ENCODE measurements at regions not wholly inside any gene's neighbourhood (a gene's known extent, or its start where the extent isn't known, plus 50 kb on each side); places are given as distances from the start of the nearest gene placed in this dataset.

DNA sequence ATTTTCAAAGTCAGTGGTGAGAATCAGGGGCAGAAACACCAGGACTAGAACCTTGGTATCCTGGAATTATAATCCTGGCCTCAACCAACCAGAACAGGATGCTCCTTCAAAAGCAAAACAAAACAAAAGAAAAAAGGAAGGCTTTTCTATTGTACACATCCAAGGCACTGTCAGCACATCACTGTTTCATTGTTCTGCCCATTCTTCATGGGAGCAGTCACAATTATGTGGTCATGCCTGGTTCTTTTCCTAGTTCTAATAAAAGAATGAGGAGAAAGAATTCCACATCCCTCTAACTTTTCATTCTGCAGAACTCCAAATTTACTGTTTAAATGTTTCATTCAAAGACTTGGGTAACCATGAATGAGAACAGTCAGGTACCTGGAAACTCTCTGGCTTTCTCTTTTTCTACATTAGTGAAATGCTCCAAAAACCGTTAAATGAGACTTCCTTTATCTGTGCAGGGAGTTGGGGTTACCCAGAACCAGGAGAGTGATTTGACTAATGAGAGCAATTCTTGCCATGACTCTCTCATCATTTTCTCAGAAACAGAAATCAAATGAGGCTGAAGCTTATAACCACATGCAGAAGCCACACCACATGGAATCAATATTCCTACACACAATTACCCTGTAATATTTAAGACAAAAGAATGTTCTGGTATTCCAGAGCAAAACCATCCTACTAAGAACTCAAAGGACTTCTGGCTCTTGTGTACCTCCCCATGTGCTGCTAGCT, 110.9 kb upstream of the CCDC150 start:
- H3K4me3 Mint-ChIP-seq: no peak overlapping the region
- no peaks in the 10 kb centered on the region for H3K9me3 ChIP-seq (replicated peaks in 1 of 2; ENCODE audit: control insufficient read depth in 1 of 2, insufficient read depth in 1 of 2, low read length in 2 of 2)

DNA sequence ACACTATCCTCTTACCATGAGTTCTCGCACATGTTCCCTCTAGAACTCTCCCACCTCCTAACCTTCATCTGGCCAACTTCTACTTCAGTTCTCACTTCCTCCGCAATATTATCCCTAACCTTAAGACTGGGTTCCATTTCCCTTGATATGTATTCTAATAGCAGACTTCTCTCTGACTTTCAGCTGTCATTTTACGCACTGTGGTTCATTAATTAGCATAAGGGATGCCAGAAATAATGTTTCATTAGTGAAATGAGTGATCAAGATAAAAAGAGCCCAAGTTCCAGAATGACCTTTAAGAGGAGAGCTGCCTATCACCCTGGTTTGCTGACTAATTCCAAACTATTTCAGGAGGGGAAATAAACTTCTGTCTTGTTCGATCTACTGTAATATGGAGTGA, 108.6 kb upstream of the CCDC150 start:
- peaks cover 0 to 7% (median 2%) of the 10 kb centered on the region in 7 donors for H3K9me3 Mint-ChIP-seq
- H3K36me3 ChIP-seq (replicated peaks in 1 of 2; ENCODE audit: control insufficient read depth in 1 of 2, insufficient read depth in 2 of 2, low read length in 2 of 2): no peaks in the 10 kb centered on the region
- 100% methylated on average over 1 of the region's 4 CpGs for WGBS (ENCODE audit: insufficient coverage)
- H3K4me1 Mint-ChIP-seq: no peaks in the 10 kb centered on the region
- no peak overlapping the region for H2AFZ ChIP-seq (ENCODE audit: insufficient read depth, low read depth, low read length, poor library complexity, severe bottlenecking)
- H3K4me3 ChIP-seq (replicated peaks in 1 of 3; ENCODE audit: low read depth in 2 of 3, low read length in 3 of 3): no peak overlapping the region
- TF ChIP-seq, protein P1, sequence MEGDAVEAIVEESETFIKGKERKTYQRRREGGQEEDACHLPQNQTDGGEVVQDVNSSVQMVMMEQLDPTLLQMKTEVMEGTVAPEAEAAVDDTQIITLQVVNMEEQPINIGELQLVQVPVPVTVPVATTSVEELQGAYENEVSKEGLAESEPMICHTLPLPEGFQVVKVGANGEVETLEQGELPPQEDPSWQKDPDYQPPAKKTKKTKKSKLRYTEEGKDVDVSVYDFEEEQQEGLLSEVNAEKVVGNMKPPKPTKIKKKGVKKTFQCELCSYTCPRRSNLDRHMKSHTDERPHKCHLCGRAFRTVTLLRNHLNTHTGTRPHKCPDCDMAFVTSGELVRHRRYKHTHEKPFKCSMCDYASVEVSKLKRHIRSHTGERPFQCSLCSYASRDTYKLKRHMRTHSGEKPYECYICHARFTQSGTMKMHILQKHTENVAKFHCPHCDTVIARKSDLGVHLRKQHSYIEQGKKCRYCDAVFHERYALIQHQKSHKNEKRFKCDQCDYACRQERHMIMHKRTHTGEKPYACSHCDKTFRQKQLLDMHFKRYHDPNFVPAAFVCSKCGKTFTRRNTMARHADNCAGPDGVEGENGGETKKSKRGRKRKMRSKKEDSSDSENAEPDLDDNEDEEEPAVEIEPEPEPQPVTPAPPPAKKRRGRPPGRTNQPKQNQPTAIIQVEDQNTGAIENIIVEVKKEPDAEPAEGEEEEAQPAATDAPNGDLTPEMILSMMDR (IDR thresholded peaks at IDR 0.05): no peak
- H3K27me3 ChIP-seq (ENCODE audit: control insufficient read depth in 2 of 2, insufficient read depth in 2 of 2, low read length in 2 of 2): no peaks in the 10 kb centered on the region
- H3K27ac ChIP-seq (ENCODE audit: low read depth in 1 of 2, low read length in 2 of 2): no peak overlapping the region
- no peaks in the 10 kb centered on the region for H3K36me3 Mint-ChIP-seq
- no peaks in the 10 kb centered on the region for H3K4me1 ChIP-seq (ENCODE audit: control insufficient read depth in 1 of 2, insufficient read depth in 2 of 2, low read length in 2 of 2)
- H3K79me2 ChIP-seq (ENCODE audit: insufficient read depth, low read length): no peaks in the 10 kb centered on the region
- H3K4me2 ChIP-seq (replicated peaks; ENCODE audit: extremely low read depth, low read length, poor library complexity, severe bottlenecking): no peak overlapping the region
- no peaks in the 10 kb centered on the region for H4K20me1 ChIP-seq (ENCODE audit: insufficient read depth, low read length)
- no peak overlapping the region for H3K9ac ChIP-seq (ENCODE audit: insufficient read depth, low read length, poor library complexity, severe bottlenecking)
- no peak overlapping the region for H3K4me3 Mint-ChIP-seq
- H3K27ac Mint-ChIP-seq: no peak overlapping the region
- H3K27me3 Mint-ChIP-seq (ENCODE audit: low read depth in 3 of 3): peaks cover 0 to 3% (median 2%) of the 10 kb centered on the region in 3 donors
- intact Hi-C loops (cut with micrococcal nuclease): no loop called here
- no peak for DNase-seq
- no peaks in the 10 kb centered on the region for H3K9me3 ChIP-seq (replicated peaks in 1 of 2; ENCODE audit: control insufficient read depth in 1 of 2, insufficient read depth in 1 of 2, low read length in 2 of 2)

More for the DNA sequence above, 110.9 kb upstream of the CCDC150 start:
- Histone ChIP-seq H3K9ac (ENCODE audit: insufficient read depth, low read length, poor library complexity, severe bottlenecking) (no peak overlapping the region), H3K36me3 (replicated peaks in 1 of 2; ENCODE audit: control insufficient read depth in 1 of 2, insufficient read depth in 2 of 2, low read length in 2 of 2) (no peaks in the 10 kb centered on the region), H3K79me2 (ENCODE audit: insufficient read depth, low read length) (no peaks in the 10 kb centered on the region), H2AFZ (ENCODE audit: insufficient read depth, low read depth, low read length, poor library complexity, severe bottlenecking) (no peak overlapping the region), H4K20me1 (ENCODE audit: insufficient read depth, low read length) (no peaks in the 10 kb centered on the region), H3K4me2 (replicated peaks; ENCODE audit: extremely low read depth, low read length, poor library complexity, severe bottlenecking) (no peak overlapping the region), H3K27ac (ENCODE audit: low read depth in 1 of 2, low read length in 2 of 2) (no peak overlapping the region), H3K4me1 (ENCODE audit: control insufficient read depth in 1 of 2, insufficient read depth in 2 of 2, low read length in 2 of 2) (no peaks in the 10 kb centered on the region), H3K4me3 (replicated peaks in 1 of 3; ENCODE audit: low read depth in 2 of 3, low read length in 3 of 3) (no peak overlapping the region), H3K27me3 (ENCODE audit: control insufficient read depth in 2 of 2, insufficient read depth in 2 of 2, low read length in 2 of 2) (no peaks in the 10 kb centered on the region)
- no CpG with 5 or more reads among the region's 1 CpG for WGBS (ENCODE audit: insufficient coverage)
- TF ChIP-seq, protein P1 (IDR thresholded peaks at IDR 0.05): no peak
- peaks cover 0 to 7% (median 2%) of the 10 kb centered on the region in 7 donors for H3K9me3 Mint-ChIP-seq
- intact Hi-C loops (cut with micrococcal nuclease): no loop called here
- no peaks in the 10 kb centered on the region for H3K4me1 Mint-ChIP-seq
- DNase-seq: no peak
- no peaks in the 10 kb centered on the region for H3K27me3 Mint-ChIP-seq (ENCODE audit: low read depth in 3 of 3)
- no peak overlapping the region for H3K27ac Mint-ChIP-seq
- H3K36me3 Mint-ChIP-seq: no peaks in the 10 kb centered on the region

Measured in CD14-positive monocyte (primary cell).